HG03565 (cell line): ENCODE measurements at regions not wholly inside any gene's neighbourhood (a gene's known extent, or its start where the extent isn't known, plus 50 kb on each side); places are given as distances from the start of the nearest gene placed in this dataset.
"Not testable (repeated sequence)": the region's sequence is repeated elsewhere in the genome, so short reads cannot be mapped to it uniquely, and the experiment has no call there.

Source experiments
- ATAC-seq: cut with Tn5 transposase; IDR thresholded peaks from one replicate; pipeline ENCODE4 v1.9.1; 2021; ENCODE audit warnings: mild to moderate bottlenecking, moderate library complexity; ENCODE audit not compliant: unreplicated experiment

GRCh38 chr5:63732880-63733279, 229.4 kb downstream of the HTR1A start:
- not testable (repeated sequence) for ATAC-seq

- peak; percentile 56 for ATAC-seq
Measured at GRCh38 chr5:63727583-63727982, 234.7 kb downstream of the HTR1A start.

GRCh38 chr5:63726496-63726895, 235.7 kb downstream of the HTR1A start:
- peak; percentile 70 for ATAC-seq

GRCh38 chr5:63719147-63719546, 243.1 kb downstream of the HTR1A start:
- ATAC-seq = no peak

GRCh38 chr5:63700241-63700640, 262.0 kb downstream of the HTR1A start:
- no peak for ATAC-seq

- ATAC-seq = no peak
Measured at GRCh38 chr5:63697811-63698210, 264.4 kb downstream of the HTR1A start.

- ATAC-seq = no peak
Measured at GRCh38 chr5:63690546-63690945, 271.7 kb downstream of the HTR1A start.

- no peak for ATAC-seq
Measured at GRCh38 chr5:63687854-63688516, 274.3 kb downstream of the HTR1A start.

- no peak for ATAC-seq
Measured at GRCh38 chr5:63686938-63687337, 275.3 kb downstream of the HTR1A start.

- no peak for ATAC-seq
Measured at GRCh38 chr5:63686181-63686580, 276.1 kb downstream of the HTR1A start.

- no peak for ATAC-seq
Measured at GRCh38 chr5:63685454-63685853, 276.8 kb downstream of the HTR1A start.

- ATAC-seq = no peak
Measured at GRCh38 chr5:63674881-63675280, 287.4 kb downstream of the HTR1A start.

GRCh38 chr5:63655043-63655442, 307.2 kb downstream of the HTR1A start:
- no peak for ATAC-seq

- no peak for ATAC-seq
Measured at GRCh38 chr5:63650581-63650980, 311.7 kb downstream of the HTR1A start.

- no peak for ATAC-seq
Measured at GRCh38 chr5:63648376-63648775, 313.9 kb downstream of the HTR1A start.

- no peak for ATAC-seq
Measured at GRCh38 chr5:63629951-63630630, 332.2 kb downstream of the HTR1A start.

GRCh38 chr5:63613442-63613841, 348.8 kb downstream of the HTR1A start:
- no peak for ATAC-seq

- no peak for ATAC-seq
Measured at GRCh38 chr5:63603996-63604395, 358.2 kb downstream of the HTR1A start.

- ATAC-seq = no peak
Measured at GRCh38 chr5:63602971-63603370, 359.3 kb downstream of the HTR1A start.

GRCh38 chr5:63596254-63596653, 366.0 kb downstream of the HTR1A start:
- no peak for ATAC-seq

GRCh38 chr5:63573380-63573779, 388.9 kb downstream of the HTR1A start:
- no peak for ATAC-seq

GRCh38 chr5:63572740-63573139, 389.5 kb downstream of the HTR1A start:
- no peak for ATAC-seq

- ATAC-seq = no peak
Measured at GRCh38 chr5:63570752-63571151, 391.5 kb downstream of the HTR1A start.
